Activated T-helper 1 cell treated with anti-CD3 and anti-CD28 coated beads, Interleukin-2, amount 50 U/mL, for 16 hours (primary cell): ENCODE measurements at regions not wholly inside any gene's neighbourhood (a gene's known extent, or its start where the extent isn't known, plus 50 kb on each side); places are given as distances from the start of the nearest gene placed in this dataset.
"Not testable (repeated sequence)": the region's sequence is repeated elsewhere in the genome, so short reads cannot be mapped to it uniquely, and the experiment has no call there.

ENCODE experiments used
- DNase-seq, 2 donors: peaks; one replicate each; pipeline ENCODE4 v3.0.0-alpha.2; 2020; ENCODE audit warnings: low read depth in 1 of 2, low spot score in 1 of 2

GRCh38 chr10:90020506-90020905 is 319.1 kb downstream of the KIF20B start:
- no peak for DNase-seq

GRCh38 chr10:90023950-90024349 is 322.6 kb downstream of the KIF20B start:
- DNase-seq, result no peak

GRCh38 chr10:90028312-90028711 is 326.9 kb downstream of the KIF20B start:
- no peak for DNase-seq

GRCh38 chr10:90031776-90032175 is 330.4 kb downstream of the KIF20B start:
- DNase-seq, result no peak

- no peak for DNase-seq
Observed at GRCh38 chr10:90032519-90032918, 331.1 kb downstream of the KIF20B start.

- DNase-seq, result not testable (repeated sequence)
Observed at GRCh38 chr10:90034862-90035261, 333.5 kb downstream of the KIF20B start.

GRCh38 chr10:90041585-90041984 is 340.2 kb downstream of the KIF20B start:
- no peak for DNase-seq

- DNase-seq, result no peak
Observed at GRCh38 chr10:90042075-90042474, 340.7 kb downstream of the KIF20B start.

- DNase-seq, result no peak
Observed at GRCh38 chr10:90047243-90047729, 345.9 kb downstream of the KIF20B start.

- no peak for DNase-seq
Observed at GRCh38 chr10:90051053-90051452, 349.7 kb downstream of the KIF20B start.

GRCh38 chr10:90051474-90051873 is 350.1 kb downstream of the KIF20B start:
- DNase-seq, result no peak

- no peak for DNase-seq
Observed at GRCh38 chr10:90062786-90063185, 361.4 kb downstream of the KIF20B start.

- no peak for DNase-seq
Observed at GRCh38 chr10:90064295-90064694, 362.9 kb downstream of the KIF20B start.

GRCh38 chr10:90066435-90066834 is 365.0 kb downstream of the KIF20B start:
- no peak for DNase-seq

- DNase-seq, result no peak
Observed at GRCh38 chr10:90075995-90076394, 374.6 kb downstream of the KIF20B start.

GRCh38 chr10:90079819-90080218 is 378.4 kb downstream of the KIF20B start:
- DNase-seq, result no peak

GRCh38 chr10:90086606-90087190 is 385.3 kb downstream of the KIF20B start:
- DNase-seq, result not testable (repeated sequence)

GRCh38 chr10:90087197-90088023 is 386.0 kb downstream of the KIF20B start:
- DNase-seq, result no peak

GRCh38 chr10:90088024-90088317 is 386.6 kb downstream of the KIF20B start:
- no peak for DNase-seq

- no peak for DNase-seq
Observed at GRCh38 chr10:90089719-90090118, 388.3 kb downstream of the KIF20B start.

GRCh38 chr10:90096196-90096595 is 394.8 kb downstream of the KIF20B start:
- no peak for DNase-seq

GRCh38 chr10:90107581-90107980 is 406.2 kb downstream of the KIF20B start:
- DNase-seq, result not testable (repeated sequence)

GRCh38 chr10:90111671-90112070 is 410.3 kb downstream of the KIF20B start:
- no peak for DNase-seq
